Neuronal stem cell (in vitro differentiated cells): ENCODE measurements at regions not wholly inside any gene's neighbourhood (a gene's known extent, or its start where the extent isn't known, plus 50 kb on each side); places are given as distances from the start of the nearest gene placed in this dataset.
A peak's percentile ranks its signal among the peaks of the same experiment; 100 is the strongest.

Source experiments
- DNase-seq: peaks from one replicate; pipeline ENCODE4 v3.0.0-alpha.2; 2013; ENCODE audit warnings: low spot score
- H2AFZ ChIP-seq: one replicate; pipeline ENCODE4 v1.6.1; 2013; ENCODE audit warnings: mild to moderate bottlenecking, low read length, inconsistent platforms
- H2AK5ac ChIP-seq: 2 replicates; pipeline ENCODE4 v1.6.1; 2013; ENCODE audit warnings: low read depth, mild to moderate bottlenecking, inconsistent platforms, low read length, moderate library complexity, mixed read lengths
- H2BK120ac ChIP-seq: 2 replicates; pipeline ENCODE4 v1.6.1; 2013; ENCODE audit warnings: low read depth, mild to moderate bottlenecking, inconsistent platforms, low read length, moderate library complexity, mixed read lengths
- H2BK12ac ChIP-seq: one replicate; pipeline ENCODE4 v1.6.1; 2013; ENCODE audit warnings: low read length, inconsistent platforms
- H2BK15ac ChIP-seq: 2 replicates; pipeline ENCODE4 v1.6.1; 2013; ENCODE audit warnings: mild to moderate bottlenecking, low read length, inconsistent platforms, mixed read lengths
- H2BK5ac ChIP-seq: one replicate; pipeline ENCODE4 v1.6.1; 2013; ENCODE audit warnings: inconsistent platforms, mild to moderate bottlenecking, low read length, moderate library complexity
- H3K14ac ChIP-seq: one replicate; pipeline ENCODE4 v1.6.1; 2013; ENCODE audit warnings: low read length, inconsistent platforms
- H3K18ac ChIP-seq: 2 replicates; pipeline ENCODE4 v1.6.1; 2013; ENCODE audit warnings: low read length, inconsistent platforms
- H3K23ac ChIP-seq: 2 replicates; pipeline ENCODE4 v1.6.1; 2013; ENCODE audit warnings: low read depth, mild to moderate bottlenecking, mixed read lengths, low read length, inconsistent platforms; ENCODE audit not compliant: poor library complexity
- H3K27ac ChIP-seq: replicated peaks from 3 replicates; pipeline ENCODE4 v1.5.1; 2013; ENCODE audit warnings: low read length, inconsistent platforms
- H3K27me3 ChIP-seq, 3 experiments: 2 replicates each; pipeline ENCODE4 v1.6.1; 2013; ENCODE audit warnings: low read length in 3 of 3, mild to moderate bottlenecking in 2 of 3, inconsistent platforms in 1 of 3, low read depth in 1 of 3, mixed read lengths in 1 of 3, moderate library complexity in 1 of 3; ENCODE audit not compliant: control insufficient read depth in 3 of 3, insufficient read depth in 3 of 3
- H3K36me3 ChIP-seq, 2 donors: replicated peaks in 1 of 2; 2 replicates each; pipeline ENCODE4 v1.6.1; 2013; ENCODE audit warnings: low read length in 2 of 2; ENCODE audit not compliant: control insufficient read depth in 2 of 2, insufficient read depth in 2 of 2
- H3K4ac ChIP-seq: 2 replicates; pipeline ENCODE4 v1.6.1; 2013; ENCODE audit warnings: inconsistent platforms, mild to moderate bottlenecking, low read length, moderate library complexity
- H3K4me1 ChIP-seq, 2 donors: 1 replicate in 1 of 2; 2 replicates in 1 of 2; pipeline ENCODE4 v1.6.1; 2013; ENCODE audit warnings: low read length in 2 of 2, low read depth in 1 of 2; ENCODE audit not compliant: control insufficient read depth in 2 of 2, insufficient read depth in 1 of 2
- H3K4me2 ChIP-seq: one replicate; pipeline ENCODE4 v1.6.1; 2013; ENCODE audit warnings: mild to moderate bottlenecking, low read length, inconsistent platforms; ENCODE audit not compliant: insufficient read depth, poor library complexity, severe bottlenecking
- H3K4me3 ChIP-seq, 2 donors: 2 replicates each; pipeline ENCODE4 v1.5.1; 2013; ENCODE audit warnings: low read length in 2 of 2, mild to moderate bottlenecking in 2 of 2, inconsistent platforms in 1 of 2, moderate library complexity in 1 of 2
- H3K79me1 ChIP-seq: one replicate; pipeline ENCODE4 v1.6.1; 2013; ENCODE audit warnings: low read depth, mild to moderate bottlenecking, inconsistent platforms, low read length, moderate library complexity
- H3K9ac ChIP-seq: one replicate; pipeline ENCODE4 v1.6.1; 2013; ENCODE audit warnings: mild to moderate bottlenecking, low read depth, low read length, inconsistent platforms; ENCODE audit not compliant: poor library complexity
- H3K9me3 ChIP-seq, 2 donors: replicated peaks in 1 of 2; 2 replicates each; pipeline versions ENCODE3 to v1.6.1; 2013; ENCODE audit warnings: low read length in 2 of 2, mild to moderate bottlenecking in 2 of 2, inconsistent platforms in 1 of 2, low read depth in 1 of 2, mixed read lengths in 1 of 2, moderate library complexity in 1 of 2; ENCODE audit not compliant: control insufficient read depth in 2 of 2, insufficient read depth in 1 of 2
- H4K8ac ChIP-seq: one replicate; pipeline ENCODE4 v1.6.1; 2013; ENCODE audit warnings: low read depth, mild to moderate bottlenecking, inconsistent platforms, low read length, moderate library complexity
- H4K91ac ChIP-seq: one replicate; pipeline ENCODE4 v1.6.1; 2013; ENCODE audit warnings: low read length, low read depth, mild to moderate bottlenecking, inconsistent platforms; ENCODE audit not compliant: poor library complexity
- WGBS, 2 donors: extraction: QIAGEN DNeasy Blood & Tissue Kit; methylation state at CpG; one replicate each; pipeline ENCODE4 v1.1.7; 2013; ENCODE audit warnings: missing lambda C conversion rate in 2 of 2, mixed read lengths in 1 of 2; ENCODE audit not compliant: insufficient read length in 2 of 2, insufficient replicate concordance in 1 of 2; ENCODE audit errors: extremely low coverage in 2 of 2; 5-methylcytosine and 5-hydroxymethylcytosine counted together

DNA sequence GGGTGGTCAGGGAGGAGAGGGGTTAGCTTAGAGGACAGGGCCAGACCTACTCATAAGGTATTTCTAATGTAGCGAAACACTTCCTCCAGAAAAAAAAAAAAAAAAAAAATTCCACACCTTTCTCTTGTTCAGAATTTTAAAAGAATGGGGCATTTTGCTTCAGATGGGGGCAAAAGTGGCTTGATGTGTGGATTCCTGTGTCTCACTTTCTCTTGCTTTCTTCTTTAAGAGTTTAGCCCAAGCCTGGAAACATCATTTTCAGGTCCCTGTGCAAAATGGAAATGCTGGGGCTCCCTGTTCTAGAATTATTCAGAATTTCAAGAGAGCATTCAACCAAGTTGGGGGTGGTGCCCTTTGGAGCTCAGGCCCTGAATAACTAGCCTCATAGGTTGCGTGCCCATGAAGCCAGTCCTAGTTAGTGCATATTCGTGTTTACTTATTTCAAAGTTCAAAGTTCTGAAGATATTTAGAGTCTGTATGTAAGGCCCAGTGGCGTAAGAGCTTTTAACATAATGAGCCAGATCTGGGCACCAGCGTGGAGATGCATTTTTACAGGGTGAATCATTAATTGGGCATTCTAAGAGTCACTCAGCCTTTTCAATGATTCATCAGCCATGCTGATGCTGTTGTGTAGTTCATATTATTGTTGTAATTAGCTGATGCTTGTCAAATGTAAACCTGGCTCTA is 104.5 kb downstream of the RPLP1 start:
- H3K23ac ChIP-seq = no peak overlapping the region
- H3K4ac ChIP-seq = no peak overlapping the region
- H2BK5ac ChIP-seq = no peak overlapping the region
- no peaks in the 10 kb centered on the region for H3K36me3 ChIP-seq
- DNase-seq = no peak
- no peak overlapping the region for H2BK12ac ChIP-seq
- no peak overlapping the region for H3K4me2 ChIP-seq
- H2AFZ ChIP-seq = no peak overlapping the region
- no peak overlapping the region for H4K91ac ChIP-seq
- H3K9me3 ChIP-seq = no peaks in the 10 kb centered on the region
- no peak overlapping the region for H3K9ac ChIP-seq
- H2BK15ac ChIP-seq = no peak overlapping the region
- no peak overlapping the region for H4K8ac ChIP-seq
- peaks cover 0 to 8% of the 10 kb centered on the region in 2 donors for H3K4me1 ChIP-seq
- WGBS, 2 donors = no CpG with 5 or more reads among the region's 5 CpGs
- H3K14ac ChIP-seq = no peak overlapping the region
- H3K27ac ChIP-seq = no peak overlapping the region
- no peak overlapping the region for H2AK5ac ChIP-seq
- no peak overlapping the region for H3K4me3 ChIP-seq
- peaks cover 0 to 12% (median 0%) of the 10 kb centered on the region in 3 experiments for H3K27me3 ChIP-seq
- no peak overlapping the region for H3K18ac ChIP-seq
- H2BK120ac ChIP-seq = no peak overlapping the region
- no peaks in the 10 kb centered on the region for H3K79me1 ChIP-seq

DNA sequence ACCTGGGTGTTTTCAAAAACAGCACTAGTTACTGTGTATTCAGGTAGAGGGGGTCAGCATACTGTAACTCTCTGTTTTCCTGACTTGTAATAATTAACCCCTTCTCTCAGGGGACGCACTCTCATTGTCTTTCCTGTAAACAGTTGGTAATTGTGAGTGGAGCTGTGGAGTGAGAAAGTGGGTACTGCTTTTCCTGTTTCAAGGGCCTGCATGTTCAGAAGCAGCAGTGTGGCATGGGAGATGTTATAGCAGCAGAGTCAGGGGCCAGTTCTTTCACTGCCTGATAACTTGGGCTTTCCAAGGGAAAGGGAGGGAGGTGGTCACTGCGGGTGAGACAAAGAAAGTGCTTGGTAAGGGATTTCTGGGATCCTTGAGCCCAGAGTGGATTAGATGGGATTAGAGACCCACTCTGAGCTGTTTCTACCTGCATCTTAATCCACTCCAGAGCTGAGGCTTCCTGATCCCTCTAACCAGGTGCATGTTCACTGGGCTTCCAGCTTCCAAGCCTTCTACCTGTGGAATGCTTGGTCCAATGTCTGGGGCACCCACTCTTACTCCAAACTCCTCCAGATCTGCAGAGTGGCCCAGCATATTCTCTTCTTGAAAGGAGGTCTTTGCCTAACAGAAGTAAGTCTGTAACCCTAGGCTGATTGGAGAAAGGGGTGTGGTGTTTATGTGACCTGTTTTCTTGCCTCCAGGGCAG is 105.2 kb downstream of the RPLP1 start:
- Histone ChIP-seq H3K23ac (no peak overlapping the region), H3K4ac (no peak overlapping the region), H3K4me1 (peaks cover 0 to 8% of the 10 kb centered on the region in 2 donors), H4K8ac (no peak overlapping the region), H3K18ac (no peak overlapping the region), H3K27me3 (peaks cover 0 to 12% (median 0%) of the 10 kb centered on the region in 3 experiments), H3K9me3 (no peaks in the 10 kb centered on the region), H3K9ac (no peak overlapping the region), H3K36me3 (no peaks in the 10 kb centered on the region), H2AK5ac (no peak overlapping the region), H3K14ac (no peak overlapping the region), H2AFZ (no peak overlapping the region), H2BK5ac (no peak overlapping the region), H3K4me2 (no peak overlapping the region), H3K27ac (no peak overlapping the region), H2BK15ac (no peak overlapping the region), H2BK12ac (no peak overlapping the region), H2BK120ac (no peak overlapping the region), H3K4me3 (no peak overlapping the region), H4K91ac (no peak overlapping the region), H3K79me1 (no peaks in the 10 kb centered on the region)
- WGBS, 2 donors = no CpG with 5 or more reads among the region's 2 CpGs
- DNase-seq = no peak

DNA sequence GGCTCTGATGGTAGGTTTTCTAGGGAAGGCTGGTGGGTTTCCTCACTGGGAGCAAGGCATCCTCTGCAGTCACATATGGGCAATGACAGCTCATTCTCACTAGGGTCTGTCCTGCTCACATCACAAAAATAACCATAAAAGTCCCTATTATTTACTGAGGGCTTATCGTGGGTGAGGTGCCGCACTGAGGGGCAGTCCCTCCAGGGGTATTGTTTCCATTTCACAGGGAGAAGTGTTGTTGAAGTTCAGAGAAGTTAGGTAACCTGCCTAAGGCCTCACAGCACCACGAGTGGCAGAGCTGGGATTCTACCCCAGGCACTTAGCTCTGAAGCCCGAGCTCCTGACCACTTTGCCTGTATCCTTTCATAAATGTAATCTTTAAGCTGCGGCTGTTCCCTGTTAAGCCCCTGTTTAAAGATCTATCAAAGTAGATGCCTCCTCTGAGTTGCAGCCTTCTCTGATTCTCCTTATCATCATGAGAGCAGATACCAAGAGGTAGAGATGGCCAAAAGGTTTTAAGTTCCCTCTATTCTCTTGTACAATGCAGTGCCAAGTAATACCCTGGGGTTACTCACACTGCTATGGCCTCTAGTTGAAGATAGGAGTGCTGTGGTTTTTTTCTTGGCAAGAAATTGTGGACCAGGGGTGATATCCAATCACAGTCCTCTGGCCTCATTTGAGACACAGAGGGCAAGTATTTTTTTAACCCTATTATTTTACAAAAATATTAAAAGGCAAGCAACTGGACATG is 107.0 kb downstream of the RPLP1 start:
- H3K9ac ChIP-seq = no peak overlapping the region
- H2AK5ac ChIP-seq = peak overlapping the region; percentile 10
- H3K14ac ChIP-seq = no peak overlapping the region
- no peak overlapping the region for H2BK15ac ChIP-seq
- no peak overlapping the region for H3K27ac ChIP-seq
- H3K36me3 ChIP-seq = no peaks in the 10 kb centered on the region
- H3K4ac ChIP-seq = no peak overlapping the region
- H3K79me1 ChIP-seq = no peaks in the 10 kb centered on the region
- H3K4me3 ChIP-seq = no peak overlapping the region
- no peak overlapping the region for H2BK12ac ChIP-seq
- no peak overlapping the region for H2AFZ ChIP-seq
- no peak overlapping the region for H3K4me2 ChIP-seq
- H2BK120ac ChIP-seq = no peak overlapping the region
- peaks cover 0 to 11% (median 0%) of the 10 kb centered on the region in 3 experiments for H3K27me3 ChIP-seq
- H3K4me1 ChIP-seq = peaks cover 0 to 8% of the 10 kb centered on the region in 2 donors
- DNase-seq = no peak
- no peaks in the 10 kb centered on the region for H3K9me3 ChIP-seq
- no peak overlapping the region for H4K8ac ChIP-seq
- no peak overlapping the region for H3K18ac ChIP-seq
- H2BK5ac ChIP-seq = no peak overlapping the region
- WGBS, 2 donors = no CpG with 5 or more reads among the region's 5 CpGs
- no peak overlapping the region for H4K91ac ChIP-seq
- H3K23ac ChIP-seq = no peak overlapping the region
